ENCODE measurements at regions not wholly inside any gene's neighbourhood (a gene's known extent, or its start where the extent isn't known, plus 50 kb on each side); places are given as distances from the start of the nearest gene placed in this dataset.

- peak; percentile 95 for DNase-seq
- Histone ChIP-seq H2BK120ac (ENCODE audit: low read depth, low read length) (no peak overlapping the region), H2BK5ac (ENCODE audit: low read depth, low read length, poor library complexity, severe bottlenecking) (no peak overlapping the region), H3K4ac (ENCODE audit: low read depth in 1 of 2, low read length in 2 of 2) (no peak overlapping the region), H3K36me3 (ENCODE audit: control insufficient read depth in 1 of 2, insufficient read depth in 2 of 2, low read depth in 1 of 2, low read length in 2 of 2) (no peaks in the 10 kb centered on the region), H3K4me1 (ENCODE audit: control insufficient read depth, insufficient read depth, low read depth, low read length) (no peaks in the 10 kb centered on the region), H3K18ac (ENCODE audit: low read depth in 1 of 2, low read length in 2 of 2) (peak overlapping the region in 1 of 2 experiments; percentile 24), H2AK5ac (ENCODE audit: low read length, severe bottlenecking) (no peak overlapping the region), H2BK15ac (ENCODE audit: low read depth, poor library complexity, severe bottlenecking) (no peak overlapping the region), H3K9ac (ENCODE audit: low read length) (no peak overlapping the region), H3K79me1 (replicated peaks; ENCODE audit: low read length, poor library complexity, severe bottlenecking) (no peaks in the 10 kb centered on the region), H4K8ac (ENCODE audit: low read length) (no peak overlapping the region), H2AFZ (ENCODE audit: low read depth, low read length) (no peak overlapping the region), H3K4me3 (ENCODE audit: insufficient read depth in 1 of 2, low read depth in 1 of 2, low read length in 2 of 2) (no peak overlapping the region), H3K4me2 (ENCODE audit: low read length, poor library complexity, severe bottlenecking) (no peak overlapping the region), H3K9me3 (ENCODE audit: control insufficient read depth, low read length) (no peaks in the 10 kb centered on the region), H3K23ac (ENCODE audit: low read length in 2 of 2) (no peak overlapping the region), H3K27me3 (ENCODE audit: control insufficient read depth in 1 of 2, insufficient read depth in 1 of 2, low read length in 2 of 2) (peaks cover 21 to 72% of the 10 kb centered on the region in 2 experiments), H4K91ac (ENCODE audit: low read length) (no peak overlapping the region), H3K27ac (ENCODE audit: low read length, poor library complexity, severe bottlenecking) (no peak overlapping the region), H3K14ac (ENCODE audit: low read length in 2 of 2) (no peak overlapping the region), H2BK12ac (ENCODE audit: low read length in 2 of 2) (no peak overlapping the region)
- WGBS: 9% methylated on average over 9 of the region's 11 CpGs
These were observed 357.8 kb downstream of the MID1IP1 start for GRCh38 chrX:39158801-39159657.

GRCh38 chrX:39159921-39160507 lies 358.8 kb downstream of the MID1IP1 start:
- Histone ChIP-seq H3K79me1 (replicated peaks; ENCODE audit: low read length, poor library complexity, severe bottlenecking) (no peaks in the 10 kb centered on the region), H2BK120ac (ENCODE audit: low read depth, low read length) (no peak overlapping the region), H3K4ac (ENCODE audit: low read depth in 1 of 2, low read length in 2 of 2) (no peak overlapping the region), H2BK15ac (ENCODE audit: low read depth, poor library complexity, severe bottlenecking) (no peak overlapping the region), H3K27me3 (ENCODE audit: control insufficient read depth in 1 of 2, insufficient read depth in 1 of 2, low read length in 2 of 2) (peaks cover 21 to 78% of the 10 kb centered on the region in 2 experiments), H4K91ac (ENCODE audit: low read length) (no peak overlapping the region), H3K9ac (ENCODE audit: low read length) (no peak overlapping the region), H3K4me2 (ENCODE audit: low read length, poor library complexity, severe bottlenecking) (no peak overlapping the region), H3K27ac (ENCODE audit: low read length, poor library complexity, severe bottlenecking) (no peak overlapping the region), H3K18ac (ENCODE audit: low read depth in 1 of 2, low read length in 2 of 2) (no peak overlapping the region), H3K4me1 (ENCODE audit: control insufficient read depth, insufficient read depth, low read depth, low read length) (no peaks in the 10 kb centered on the region), H4K8ac (ENCODE audit: low read length) (no peak overlapping the region), H3K14ac (ENCODE audit: low read length in 2 of 2) (no peak overlapping the region), H2AK5ac (ENCODE audit: low read length, severe bottlenecking) (no peak overlapping the region), H2BK12ac (ENCODE audit: low read length in 2 of 2) (peak overlapping the region in 1 of 2 experiments; percentile 21), H2BK5ac (ENCODE audit: low read depth, low read length, poor library complexity, severe bottlenecking) (no peak overlapping the region), H3K23ac (ENCODE audit: low read length in 2 of 2) (no peak overlapping the region), H3K4me3 (ENCODE audit: insufficient read depth in 1 of 2, low read depth in 1 of 2, low read length in 2 of 2) (no peak overlapping the region), H3K36me3 (ENCODE audit: control insufficient read depth in 1 of 2, insufficient read depth in 2 of 2, low read depth in 1 of 2, low read length in 2 of 2) (no peaks in the 10 kb centered on the region), H3K9me3 (ENCODE audit: control insufficient read depth, low read length) (no peaks in the 10 kb centered on the region), H2AFZ (ENCODE audit: low read depth, low read length) (no peak overlapping the region)
- DNase-seq: peak; percentile 85
- WGBS: 51% methylated on average over 2 of the region's 4 CpGs

DNA sequence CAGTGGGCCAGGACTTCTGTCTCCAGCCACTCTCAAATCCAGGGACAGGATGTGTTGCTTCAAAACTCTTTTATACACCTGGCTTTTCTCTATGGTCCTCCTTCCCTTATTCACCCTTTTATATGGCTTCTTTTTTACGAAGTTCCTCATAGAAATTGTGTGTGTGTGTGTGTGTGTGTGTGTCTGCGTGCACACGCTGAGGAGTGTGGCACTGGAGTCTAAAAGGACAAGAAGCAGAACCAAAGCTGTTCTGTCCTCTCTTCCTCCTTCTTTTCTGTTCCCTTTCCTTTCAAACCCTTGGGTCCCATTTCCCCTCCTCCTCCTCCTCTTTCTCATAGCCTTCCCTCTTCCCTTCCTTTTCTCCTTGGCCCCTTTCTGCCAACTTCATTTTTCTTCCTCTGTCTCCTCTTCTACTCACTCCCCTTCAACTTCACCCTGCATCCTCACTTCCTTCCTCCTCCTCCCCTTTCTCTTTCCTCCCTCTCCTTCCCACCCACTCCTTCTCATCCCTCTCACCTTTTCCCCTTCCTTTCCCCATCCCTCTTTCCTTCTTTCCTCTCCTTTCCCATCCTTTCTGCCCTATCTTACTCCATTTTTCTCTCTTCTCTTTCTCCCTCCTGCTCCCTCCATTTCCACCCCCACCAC lies 360.5 kb downstream of the MID1IP1 start:
- Histone ChIP-seq H3K79me1 (replicated peaks; ENCODE audit: low read length, poor library complexity, severe bottlenecking) (no peaks in the 10 kb centered on the region), H3K23ac (ENCODE audit: low read length in 2 of 2) (no peak overlapping the region), H3K4me1 (ENCODE audit: control insufficient read depth, insufficient read depth, low read depth, low read length) (no peaks in the 10 kb centered on the region), H3K9ac (ENCODE audit: low read length) (no peak overlapping the region), H4K8ac (ENCODE audit: low read length) (no peak overlapping the region), H2AFZ (ENCODE audit: low read depth, low read length) (no peak overlapping the region), H3K9me3 (ENCODE audit: control insufficient read depth, low read length) (no peaks in the 10 kb centered on the region), H3K27me3 (ENCODE audit: control insufficient read depth in 1 of 2, insufficient read depth in 1 of 2, low read length in 2 of 2) (peaks cover 21 to 83% of the 10 kb centered on the region in 2 experiments), H3K4ac (ENCODE audit: low read depth in 1 of 2, low read length in 2 of 2) (no peak overlapping the region), H3K36me3 (ENCODE audit: control insufficient read depth in 1 of 2, insufficient read depth in 2 of 2, low read depth in 1 of 2, low read length in 2 of 2) (no peaks in the 10 kb centered on the region), H3K14ac (ENCODE audit: low read length in 2 of 2) (no peak overlapping the region), H4K91ac (ENCODE audit: low read length) (no peak overlapping the region), H2BK15ac (ENCODE audit: low read depth, poor library complexity, severe bottlenecking) (no peak overlapping the region), H2AK5ac (ENCODE audit: low read length, severe bottlenecking) (no peak overlapping the region), H3K4me3 (ENCODE audit: insufficient read depth in 1 of 2, low read depth in 1 of 2, low read length in 2 of 2) (no peak overlapping the region), H3K27ac (ENCODE audit: low read length, poor library complexity, severe bottlenecking) (no peak overlapping the region), H2BK120ac (ENCODE audit: low read depth, low read length) (no peak overlapping the region), H2BK5ac (ENCODE audit: low read depth, low read length, poor library complexity, severe bottlenecking) (no peak overlapping the region), H3K18ac (ENCODE audit: low read depth in 1 of 2, low read length in 2 of 2) (no peak overlapping the region), H3K4me2 (ENCODE audit: low read length, poor library complexity, severe bottlenecking) (no peak overlapping the region), H2BK12ac (ENCODE audit: low read length in 2 of 2) (no peak overlapping the region)
- DNase-seq: no peak
- WGBS: no CpG with 5 or more reads among the region's 3 CpGs

- Histone ChIP-seq H2BK15ac (ENCODE audit: low read depth, poor library complexity, severe bottlenecking) (peak overlapping the region; percentile 1), H3K18ac (ENCODE audit: low read depth in 1 of 2, low read length in 2 of 2) (no peak overlapping the region), H2AFZ (ENCODE audit: low read depth, low read length) (no peak overlapping the region), H3K23ac (ENCODE audit: low read length in 2 of 2) (no peak overlapping the region), H2BK12ac (ENCODE audit: low read length in 2 of 2) (no peak overlapping the region), H3K79me1 (replicated peaks; ENCODE audit: low read length, poor library complexity, severe bottlenecking) (no peaks in the 10 kb centered on the region), H3K27ac (ENCODE audit: low read length, poor library complexity, severe bottlenecking) (no peak overlapping the region), H4K91ac (ENCODE audit: low read length) (no peak overlapping the region), H3K27me3 (ENCODE audit: control insufficient read depth in 1 of 2, insufficient read depth in 1 of 2, low read length in 2 of 2) (peaks cover 21 to 82% of the 10 kb centered on the region in 2 experiments), H3K9ac (ENCODE audit: low read length) (no peak overlapping the region), H3K36me3 (ENCODE audit: control insufficient read depth in 1 of 2, insufficient read depth in 2 of 2, low read depth in 1 of 2, low read length in 2 of 2) (no peaks in the 10 kb centered on the region), H3K4ac (ENCODE audit: low read depth in 1 of 2, low read length in 2 of 2) (no peak overlapping the region), H3K9me3 (ENCODE audit: control insufficient read depth, low read length) (no peaks in the 10 kb centered on the region), H2BK5ac (ENCODE audit: low read depth, low read length, poor library complexity, severe bottlenecking) (no peak overlapping the region), H3K4me2 (ENCODE audit: low read length, poor library complexity, severe bottlenecking) (no peak overlapping the region), H3K4me1 (ENCODE audit: control insufficient read depth, insufficient read depth, low read depth, low read length) (no peaks in the 10 kb centered on the region), H3K4me3 (ENCODE audit: insufficient read depth in 1 of 2, low read depth in 1 of 2, low read length in 2 of 2) (no peak overlapping the region), H3K14ac (ENCODE audit: low read length in 2 of 2) (no peak overlapping the region), H2AK5ac (ENCODE audit: low read length, severe bottlenecking) (no peak overlapping the region), H2BK120ac (ENCODE audit: low read depth, low read length) (no peak overlapping the region), H4K8ac (ENCODE audit: low read length) (no peak overlapping the region)
- no peak for DNase-seq
- WGBS: 7% methylated on average over 19 of the region's 29 CpGs
These were observed 361.1 kb downstream of the MID1IP1 start for GRCh38 chrX:39162322-39162735.
